GM10266 (cell line): ENCODE measurements at regions not wholly inside any gene's neighbourhood (a gene's known extent, or its start where the extent isn't known, plus 50 kb on each side); places are given as distances from the start of the nearest gene placed in this dataset.
"Not testable (repeated sequence)": the region's sequence is repeated elsewhere in the genome, so short reads cannot be mapped to it uniquely, and the experiment has no call there.

Experiments
- DNase-seq: peaks from one replicate; pipeline ENCODE4 v3.0.0; 2012; ENCODE audit errors: extremely low spot score
- TF ChIP-seq, protein P1 (sequence below): IDR thresholded peaks from 2 replicates; pipeline ENCODE4 v1.5.1; 2012; ENCODE audit warnings: mild to moderate bottlenecking, low read depth; ENCODE audit not compliant: control insufficient read depth, insufficient read depth; ENCODE audit errors: missing control alignments

DNA sequence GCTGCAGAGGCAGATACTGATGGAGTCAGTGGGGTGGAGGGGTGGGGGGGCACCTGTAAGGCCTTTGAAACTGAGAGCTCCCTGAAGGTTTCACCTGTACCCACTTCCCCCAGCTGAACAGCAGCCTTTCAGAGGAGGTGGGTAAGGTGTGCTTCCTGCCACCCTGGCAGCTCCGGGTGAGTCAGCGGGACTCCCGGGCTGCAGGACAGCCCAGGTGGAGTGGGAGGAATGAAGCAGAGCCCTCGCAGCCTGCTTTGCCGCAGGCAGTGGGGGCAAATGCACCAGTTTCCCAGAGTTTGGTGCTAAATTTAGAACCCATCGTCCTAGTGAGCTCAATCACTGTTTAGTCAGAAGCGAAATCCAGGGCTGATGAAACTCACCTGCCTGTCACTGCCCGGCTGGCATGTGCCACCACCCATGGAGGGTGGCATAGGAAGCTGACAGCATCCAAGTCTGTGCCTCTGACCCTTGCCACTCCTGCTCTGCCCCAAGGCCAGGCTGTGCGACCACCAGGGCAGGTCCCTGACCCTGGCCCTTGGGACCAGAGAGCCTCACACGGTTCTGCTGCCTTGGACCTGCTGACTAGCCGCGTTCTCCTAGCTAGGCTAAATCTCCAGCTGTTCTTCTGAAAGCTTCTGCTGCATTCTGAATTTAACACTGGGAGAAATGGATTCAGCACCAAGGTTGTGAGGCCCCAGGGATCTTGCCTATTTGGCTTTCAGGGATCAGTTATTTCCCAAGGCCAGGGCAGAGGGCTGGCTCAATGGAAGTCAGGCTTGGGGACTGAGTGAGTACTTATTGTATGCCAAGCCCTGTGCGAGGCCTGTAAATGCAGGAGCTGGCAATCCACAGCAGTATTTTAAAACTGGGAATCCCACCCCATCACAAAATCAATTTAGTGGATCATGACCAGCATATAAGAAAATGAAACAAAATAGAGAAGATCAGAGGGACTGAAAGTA lies 67.3 kb upstream of the RASGRF1 start:
- DNase-seq, result no peak
- TF ChIP-seq, protein P1, sequence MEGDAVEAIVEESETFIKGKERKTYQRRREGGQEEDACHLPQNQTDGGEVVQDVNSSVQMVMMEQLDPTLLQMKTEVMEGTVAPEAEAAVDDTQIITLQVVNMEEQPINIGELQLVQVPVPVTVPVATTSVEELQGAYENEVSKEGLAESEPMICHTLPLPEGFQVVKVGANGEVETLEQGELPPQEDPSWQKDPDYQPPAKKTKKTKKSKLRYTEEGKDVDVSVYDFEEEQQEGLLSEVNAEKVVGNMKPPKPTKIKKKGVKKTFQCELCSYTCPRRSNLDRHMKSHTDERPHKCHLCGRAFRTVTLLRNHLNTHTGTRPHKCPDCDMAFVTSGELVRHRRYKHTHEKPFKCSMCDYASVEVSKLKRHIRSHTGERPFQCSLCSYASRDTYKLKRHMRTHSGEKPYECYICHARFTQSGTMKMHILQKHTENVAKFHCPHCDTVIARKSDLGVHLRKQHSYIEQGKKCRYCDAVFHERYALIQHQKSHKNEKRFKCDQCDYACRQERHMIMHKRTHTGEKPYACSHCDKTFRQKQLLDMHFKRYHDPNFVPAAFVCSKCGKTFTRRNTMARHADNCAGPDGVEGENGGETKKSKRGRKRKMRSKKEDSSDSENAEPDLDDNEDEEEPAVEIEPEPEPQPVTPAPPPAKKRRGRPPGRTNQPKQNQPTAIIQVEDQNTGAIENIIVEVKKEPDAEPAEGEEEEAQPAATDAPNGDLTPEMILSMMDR, result no peak

DNA sequence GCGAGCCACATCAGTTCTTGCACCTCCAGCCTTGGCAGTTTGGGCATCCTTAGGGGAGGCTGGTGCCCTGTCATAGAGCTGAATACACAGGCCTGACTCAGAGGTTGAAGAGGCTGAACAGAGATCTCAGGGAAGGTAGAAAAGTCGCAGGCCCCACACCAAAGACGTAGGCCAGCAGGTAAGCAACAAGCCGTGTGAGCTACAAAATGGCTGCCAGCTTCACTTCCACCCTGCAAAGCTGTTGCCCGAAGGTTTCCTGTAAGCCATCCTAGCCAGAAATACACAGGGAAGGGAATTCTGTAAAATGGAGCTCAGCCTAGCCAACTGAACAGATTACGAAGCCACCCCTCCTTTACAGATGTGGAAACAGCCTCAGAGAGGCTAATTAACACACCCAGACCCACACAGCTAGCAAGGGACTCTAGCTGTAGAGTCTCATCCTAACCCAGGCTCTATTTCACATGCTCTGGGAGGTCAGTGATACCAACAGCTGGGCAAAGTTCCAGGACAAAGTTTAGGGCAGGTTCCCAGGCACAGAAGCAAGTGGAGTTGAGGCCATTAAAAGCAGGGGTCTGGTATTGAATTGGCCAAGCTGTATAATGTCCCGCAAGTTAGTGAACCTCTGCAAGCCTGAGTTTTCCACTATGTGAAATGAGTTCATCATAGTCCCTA lies 66.3 kb upstream of the RASGRF1 start:
- TF ChIP-seq, protein P1, result no peak
- no peak for DNase-seq

DNA sequence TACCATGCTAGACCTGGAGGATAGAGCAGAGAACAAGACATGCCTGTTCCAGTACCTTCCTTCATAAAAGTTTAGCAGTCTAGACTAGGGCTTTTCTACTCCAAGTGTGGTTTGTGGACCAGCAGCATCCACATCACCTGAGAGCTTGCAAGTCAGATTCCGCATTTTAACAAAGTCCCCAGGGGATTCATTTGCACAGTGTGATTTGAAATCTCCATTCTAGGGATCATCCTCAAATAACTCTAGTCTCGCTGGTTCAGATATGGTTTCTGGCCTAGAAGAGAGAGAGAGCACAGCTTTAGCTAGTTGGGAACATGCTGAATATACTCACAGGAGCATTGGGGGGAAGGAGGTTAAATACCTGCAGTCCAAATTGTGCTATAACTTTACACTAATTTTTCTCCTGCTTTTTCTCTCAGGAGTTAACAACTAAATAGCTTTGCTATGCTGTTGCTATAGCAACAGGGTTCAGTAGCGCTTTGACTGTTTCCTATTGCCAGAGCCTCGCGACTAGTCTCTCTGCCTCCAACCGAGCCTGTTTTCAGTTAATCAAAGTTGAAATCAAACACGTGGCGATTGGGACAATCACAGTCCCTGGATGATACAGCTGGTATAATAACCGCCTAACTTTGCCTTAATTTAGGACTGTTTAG lies 64.0 kb upstream of the RASGRF1 start:
- no peak for DNase-seq
- TF ChIP-seq, protein P1, result no peak

GRCh38 chr15:79144290-79144689 lies 53.7 kb upstream of the RASGRF1 start:
- DNase-seq, result not testable (repeated sequence)

- no peak for DNase-seq
- TF ChIP-seq, protein P1, result no peak
Measured at GRCh38 chr15:79140846-79141570, 50.4 kb upstream of the RASGRF1 start.
